Calu3 (cell line): ENCODE measurements at regions not wholly inside any gene's neighbourhood (a gene's known extent, or its start where the extent isn't known, plus 50 kb on each side); places are given as distances from the start of the nearest gene placed in this dataset.

ENCODE experiments used
- BruUV-seq: library from RNA; stranded (reverse); fragments of 400-500 nt; replicated peaks from 2 replicates; lab custom pipeline; 2021; lab: Mats Ljungman, UMichigan
- CTCF ChIA-PET: fragments of 300-600 bp; sonication (Branson Sonifier 250); formaldehyde crosslinking; loops from one replicate; lab custom pipeline; 2022; ENCODE audit warnings: antibody characterized with exemption; lab: Charles Lee
- DNase-seq: peaks from one replicate; pipeline ENCODE4 v3.0.0; 2022
- H3K27ac Mint-ChIP-seq: one replicate; pipeline ENCODE4 v1.8.0; 2022; ENCODE audit warnings: mixed read lengths; ENCODE audit not compliant: unreplicated experiment
- H3K27me3 Mint-ChIP-seq: one replicate; pipeline ENCODE4 v1.8.0; 2022; ENCODE audit warnings: mixed read lengths; ENCODE audit not compliant: unreplicated experiment
- H3K36me3 Mint-ChIP-seq: one replicate; pipeline ENCODE4 v1.8.0; 2022; ENCODE audit warnings: mild to moderate bottlenecking, moderate library complexity, mixed read lengths; ENCODE audit not compliant: insufficient read depth, unreplicated experiment
- H3K4me1 Mint-ChIP-seq: one replicate; pipeline ENCODE4 v1.8.0; 2022; ENCODE audit warnings: mild to moderate bottlenecking, low read depth, mixed read lengths; ENCODE audit not compliant: unreplicated experiment
- H3K4me3 Mint-ChIP-seq: one replicate; pipeline ENCODE4 v1.8.0; 2022; ENCODE audit warnings: mild to moderate bottlenecking, low read depth, moderate library complexity, mixed read lengths; ENCODE audit not compliant: unreplicated experiment
- H3K9me3 Mint-ChIP-seq: one replicate; pipeline ENCODE4 v1.8.0; 2022; ENCODE audit warnings: low read depth, mixed read lengths; ENCODE audit not compliant: unreplicated experiment
- intact Hi-C: fragments of 100-400 bp; cut with micrococcal nuclease; formaldehyde crosslinking; loops from one replicate; pipeline ENCODE4 v1.10.0; 2022; ENCODE audit not compliant: unreplicated experiment
- TF ChIP-seq, protein P1 (sequence below): fragments of 200-600 bp; IDR thresholded peaks from one replicate; pipeline ENCODE4 v1.8.0; 2022; ENCODE audit warnings: antibody characterized with exemption; ENCODE audit not compliant: unreplicated experiment

DNA sequence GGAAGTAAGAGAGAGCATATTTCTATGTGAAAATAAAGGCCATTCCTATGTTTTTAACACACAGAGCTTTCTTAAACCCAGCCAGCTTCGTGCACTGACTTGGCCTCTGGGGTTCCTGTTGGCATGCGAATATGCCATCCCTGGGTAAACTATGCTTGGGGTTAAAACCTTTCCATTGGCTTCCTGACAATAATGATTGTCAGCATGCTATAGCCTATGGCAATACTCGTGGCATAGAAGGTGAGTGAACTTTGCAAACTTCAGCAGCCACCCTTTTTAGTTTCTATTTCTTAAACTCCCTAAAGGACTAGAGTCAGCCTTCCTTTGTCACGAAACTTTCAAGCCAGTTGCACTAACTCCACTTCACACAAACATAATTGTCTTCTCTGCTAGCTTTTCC lies 148.4 kb upstream of the RGS6 start:
- intact Hi-C loops = no loop called here
- no peak overlapping the region for H3K27ac Mint-ChIP-seq
- no peaks in the 10 kb centered on the region for H3K4me1 Mint-ChIP-seq
- CTCF ChIA-PET = no interaction called here
- H3K27me3 Mint-ChIP-seq = no peaks in the 10 kb centered on the region
- H3K4me3 Mint-ChIP-seq = no peak overlapping the region
- no peaks in the 10 kb centered on the region for H3K36me3 Mint-ChIP-seq
- DNase-seq = no peak
- BruUV-seq = no TSS peak
- TF ChIP-seq, protein P1, sequence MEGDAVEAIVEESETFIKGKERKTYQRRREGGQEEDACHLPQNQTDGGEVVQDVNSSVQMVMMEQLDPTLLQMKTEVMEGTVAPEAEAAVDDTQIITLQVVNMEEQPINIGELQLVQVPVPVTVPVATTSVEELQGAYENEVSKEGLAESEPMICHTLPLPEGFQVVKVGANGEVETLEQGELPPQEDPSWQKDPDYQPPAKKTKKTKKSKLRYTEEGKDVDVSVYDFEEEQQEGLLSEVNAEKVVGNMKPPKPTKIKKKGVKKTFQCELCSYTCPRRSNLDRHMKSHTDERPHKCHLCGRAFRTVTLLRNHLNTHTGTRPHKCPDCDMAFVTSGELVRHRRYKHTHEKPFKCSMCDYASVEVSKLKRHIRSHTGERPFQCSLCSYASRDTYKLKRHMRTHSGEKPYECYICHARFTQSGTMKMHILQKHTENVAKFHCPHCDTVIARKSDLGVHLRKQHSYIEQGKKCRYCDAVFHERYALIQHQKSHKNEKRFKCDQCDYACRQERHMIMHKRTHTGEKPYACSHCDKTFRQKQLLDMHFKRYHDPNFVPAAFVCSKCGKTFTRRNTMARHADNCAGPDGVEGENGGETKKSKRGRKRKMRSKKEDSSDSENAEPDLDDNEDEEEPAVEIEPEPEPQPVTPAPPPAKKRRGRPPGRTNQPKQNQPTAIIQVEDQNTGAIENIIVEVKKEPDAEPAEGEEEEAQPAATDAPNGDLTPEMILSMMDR = no peak
- H3K9me3 Mint-ChIP-seq = no peaks in the 10 kb centered on the region

- BruUV-seq = no TSS peak
- intact Hi-C loops = no loop called here
- H3K9me3 Mint-ChIP-seq = peaks cover 3% of the 10 kb centered on the region
- no peaks in the 10 kb centered on the region for H3K36me3 Mint-ChIP-seq
- no peak overlapping the region for H3K27ac Mint-ChIP-seq
- H3K27me3 Mint-ChIP-seq = no peaks in the 10 kb centered on the region
- H3K4me3 Mint-ChIP-seq = no peak overlapping the region
- no peaks in the 10 kb centered on the region for H3K4me1 Mint-ChIP-seq
- CTCF ChIA-PET = no interaction called here
- no peak for DNase-seq
- TF ChIP-seq, protein P1 = no peak
Measured at GRCh38 chr14:71789005-71789404, 143.2 kb upstream of the RGS6 start.

GRCh38 chr14:71799841-71800240 lies 132.4 kb upstream of the RGS6 start:
- intact Hi-C loops = no loop called here
- no peak overlapping the region for H3K27ac Mint-ChIP-seq
- BruUV-seq = no TSS peak
- no peaks in the 10 kb centered on the region for H3K36me3 Mint-ChIP-seq
- no peak overlapping the region for H3K4me3 Mint-ChIP-seq
- TF ChIP-seq, protein P1 = no peak
- peaks cover 14% of the 10 kb centered on the region for H3K4me1 Mint-ChIP-seq
- peaks cover 17% of the 10 kb centered on the region for H3K27me3 Mint-ChIP-seq
- CTCF ChIA-PET = no interaction called here
- H3K9me3 Mint-ChIP-seq = no peaks in the 10 kb centered on the region
- no peak for DNase-seq

DNA sequence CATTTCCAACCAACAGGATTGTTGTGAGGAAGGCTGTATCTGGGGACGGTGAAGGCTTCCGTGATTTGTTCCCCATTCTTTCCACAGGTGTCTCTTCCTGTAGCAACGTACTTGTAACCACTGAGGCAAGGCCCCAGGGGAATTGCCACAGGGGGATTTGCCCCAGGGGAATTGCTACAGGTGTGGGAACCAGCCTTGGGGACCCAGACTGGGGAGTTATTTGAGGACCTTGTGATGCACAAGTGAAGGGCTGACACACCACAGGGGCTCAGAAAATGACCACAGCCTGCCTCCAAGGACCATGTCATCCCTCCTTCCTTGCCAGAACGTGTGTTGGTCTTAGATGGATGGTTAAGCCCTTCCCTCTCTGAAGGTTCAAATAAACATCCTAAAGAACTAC lies 131.4 kb upstream of the RGS6 start:
- Mint-ChIP-seq H3K27me3 (peaks cover 8% of the 10 kb centered on the region), H3K36me3 (no peaks in the 10 kb centered on the region), H3K27ac (no peak overlapping the region), H3K4me1 (peaks cover 17% of the 10 kb centered on the region), H3K9me3 (no peaks in the 10 kb centered on the region), H3K4me3 (no peak overlapping the region)
- no TSS peak for BruUV-seq
- TF ChIP-seq, protein P1 = no peak
- intact Hi-C loops = no loop called here
- CTCF ChIA-PET = no interaction called here
- DNase-seq = no peak
